ENCODE measurements at regions not wholly inside any gene's neighbourhood (a gene's known extent, or its start where the extent isn't known, plus 50 kb on each side); places are given as distances from the start of the nearest gene placed in this dataset.
A peak's percentile ranks its signal among the peaks of the same experiment; 100 is the strongest.

- ChIA-PET POLR2A (no interaction called here), CTCF (no interaction called here)
- Histone ChIP-seq H3K27me3 (ENCODE audit: control insufficient read depth, insufficient read depth, low read length) (no peaks in the 10 kb centered on the region), H3K36me3 (ENCODE audit: control insufficient read depth, insufficient read depth, low read length) (no peaks in the 10 kb centered on the region), H3K4me3 (ENCODE audit: low read depth, low read length) (no peak overlapping the region)
- DNase-seq (ENCODE audit: low read depth): no peak
- TF ChIP-seq CTCF (IDR thresholded peaks at IDR 0.05; ENCODE audit: insufficient read depth, low read depth, low read length): no peak
Measured at GRCh38 chr9:73030370-73031030, 77.6 kb upstream of the ALDH1A1 start.

GRCh38 chr9:73029346-73029745, 76.5 kb upstream of the ALDH1A1 start:
- no peaks in the 10 kb centered on the region for H3K27me3 ChIP-seq (ENCODE audit: control insufficient read depth, insufficient read depth, low read length)
- no peaks in the 10 kb centered on the region for H3K36me3 ChIP-seq (ENCODE audit: control insufficient read depth, insufficient read depth, low read length)
- POLR2A ChIA-PET: no interaction called here
- CTCF ChIA-PET: interaction anchor here (0.7 kb wide), 1 partner anchor 36 kb away, joined by 3 read pairs; no protein-coding TSS in a partner anchor
- no peak for DNase-seq (ENCODE audit: low read depth)
- no peak for TF ChIP-seq CTCF (IDR thresholded peaks at IDR 0.05; ENCODE audit: insufficient read depth, low read depth, low read length)
- no peak overlapping the region for H3K4me3 ChIP-seq (ENCODE audit: low read depth, low read length)

- DNase-seq (ENCODE audit: low read depth): no peak
- no peaks in the 10 kb centered on the region for H3K27me3 ChIP-seq (ENCODE audit: control insufficient read depth, insufficient read depth, low read length)
- ChIA-PET POLR2A (interaction anchor here (0.6 kb wide), 1 partner anchor 12 kb away, joined by 4 read pairs; no protein-coding TSS in a partner anchor), CTCF (interaction anchor here (0.6 kb wide), 1 partner anchor 545 kb away, joined by 3 read pairs; no protein-coding TSS in a partner anchor)
- no peaks in the 10 kb centered on the region for H3K36me3 ChIP-seq (ENCODE audit: control insufficient read depth, insufficient read depth, low read length)
- TF ChIP-seq CTCF (IDR thresholded peaks at IDR 0.05; ENCODE audit: insufficient read depth, low read depth, low read length): no peak
- no peak overlapping the region for H3K4me3 ChIP-seq (ENCODE audit: low read depth, low read length)
Measured at GRCh38 chr9:73026375-73026774, 73.5 kb upstream of the ALDH1A1 start.

GRCh38 chr9:73024601-73025034, 71.8 kb upstream of the ALDH1A1 start:
- ChIA-PET CTCF (interaction anchor here (0.7 to 3.5 kb wide), 2 partner anchors 16 to 46 kb away, joined by 3 to 19 read pairs; no protein-coding TSS in a partner anchor), POLR2A (no interaction called here)
- no peak for DNase-seq (ENCODE audit: low read depth)
- Histone ChIP-seq H3K36me3 (ENCODE audit: control insufficient read depth, insufficient read depth, low read length) (no peaks in the 10 kb centered on the region), H3K4me3 (ENCODE audit: low read depth, low read length) (no peak overlapping the region), H3K27me3 (ENCODE audit: control insufficient read depth, insufficient read depth, low read length) (no peaks in the 10 kb centered on the region)
- TF ChIP-seq CTCF (IDR thresholded peaks at IDR 0.05; ENCODE audit: insufficient read depth, low read depth, low read length): no peak

- peak; percentile 74 for TF ChIP-seq CTCF (IDR thresholded peaks at IDR 0.05; ENCODE audit: insufficient read depth, low read depth, low read length)
- Histone ChIP-seq H3K4me3 (ENCODE audit: low read depth, low read length) (no peak overlapping the region), H3K27me3 (ENCODE audit: control insufficient read depth, insufficient read depth, low read length) (no peaks in the 10 kb centered on the region), H3K36me3 (ENCODE audit: control insufficient read depth, insufficient read depth, low read length) (no peaks in the 10 kb centered on the region)
- no peak for DNase-seq (ENCODE audit: low read depth)
- CTCF ChIA-PET: interaction anchor here (0.6 to 3.5 kb wide), 28 partner anchors 8 to 1303 kb away, joined by 3 to 19 read pairs (median 4); no protein-coding TSS in a partner anchor
- POLR2A ChIA-PET: interaction anchor here (0.6 kb wide), 1 partner anchor 72 kb away, joined by 3 read pairs; no protein-coding TSS in a partner anchor
Measured at GRCh38 chr9:73023025-73023541, 70.2 kb upstream of the ALDH1A1 start.

All from BJ (cell line).